GM12891 (cell line): ENCODE measurements at regions not wholly inside any gene's neighbourhood (a gene's known extent, or its start where the extent isn't known, plus 50 kb on each side); places are given as distances from the start of the nearest gene placed in this dataset.

Experiments
- DNase-seq: peaks from one replicate; pipeline ENCODE4 v3.0.0; 2011; ENCODE audit warnings: low spot score; ENCODE audit not compliant: insufficient read length
- FAIRE-seq: peaks from 2 replicates; lab custom pipeline; 2011; peaks lifted over from hg19 to GRCh38; lab: Jason Lieb, UNC
- PAX5 ChIP-seq: IDR thresholded peaks from 2 replicates; pipeline ENCODE4 v1.6.1; 2011; ENCODE audit warnings: low read length, moderate library complexity, mild to moderate bottlenecking; ENCODE audit not compliant: insufficient read depth, severe bottlenecking
- POLR2A ChIP-seq: IDR thresholded peaks from 2 replicates; pipeline ENCODE4 v1.6.1; 2011; ENCODE audit warnings: low read depth, low read length, control low read depth
- POLR2AphosphoS5 ChIP-seq: IDR thresholded peaks from 2 replicates; pipeline ENCODE4 v1.6.1; 2011; ENCODE audit warnings: low read depth, low read length, control low read depth
- POU2F2 ChIP-seq: IDR thresholded peaks from 2 replicates; pipeline ENCODE4 v1.6.1; 2011; ENCODE audit warnings: low read depth, mild to moderate bottlenecking, control low read depth, low read length, moderate library complexity
- SPI1 ChIP-seq: IDR thresholded peaks from 2 replicates; pipeline ENCODE4 v1.6.1; 2011; ENCODE audit warnings: low read depth, low read length, control low read depth
- TAF1 ChIP-seq: IDR thresholded peaks from 2 replicates; pipeline ENCODE4 v1.6.1; 2011; ENCODE audit warnings: low read depth, low read length, control low read depth

GRCh38 chr6:125659887-125660286 is 89.5 kb upstream of the HEY2 start:
- TF ChIP-seq POU2F2 (no peak), SPI1 (no peak), POLR2AphosphoS5 (no peak), POLR2A (no peak), PAX5 (no peak), TAF1 (no peak)
- FAIRE-seq: no peak

GRCh38 chr6:125662296-125662695 is 87.1 kb upstream of the HEY2 start:
- TF ChIP-seq SPI1 (no peak), POU2F2 (no peak), PAX5 (no peak), TAF1 (no peak), POLR2AphosphoS5 (no peak), POLR2A (no peak)
- no peak for DNase-seq
- no peak for FAIRE-seq

More at GRCh38 chr6:125659887-125660286, 89.5 kb upstream of the HEY2 start:
- no peak for DNase-seq

GRCh38 chr6:125665295-125665814 is 84.1 kb upstream of the HEY2 start:
- no peak for DNase-seq
- TF ChIP-seq PAX5: no peak
- no peak for TF ChIP-seq POU2F2
- TF ChIP-seq POLR2AphosphoS5: no peak

DNA sequence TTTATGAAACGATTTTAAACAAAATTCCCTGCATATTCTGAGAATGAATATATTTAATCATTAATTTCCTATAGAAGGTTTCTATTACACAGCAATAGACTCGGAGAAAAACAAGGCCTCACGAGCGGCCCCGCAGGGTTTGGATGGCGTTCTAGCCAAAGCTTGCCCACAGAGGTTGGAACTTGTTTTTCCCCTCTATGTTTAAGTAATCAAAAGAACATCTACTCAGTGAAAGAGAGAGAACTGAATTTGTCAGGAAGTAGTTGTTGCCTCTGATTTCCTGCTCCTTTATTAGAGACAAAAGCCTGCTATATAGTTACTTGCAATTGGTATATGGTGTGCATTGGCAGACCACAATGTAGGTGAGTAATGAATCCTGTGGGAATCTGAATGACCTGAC is 82.1 kb upstream of the HEY2 start:
- no peak for DNase-seq
- no peak for TF ChIP-seq TAF1
- no peak for TF ChIP-seq PAX5
- TF ChIP-seq POLR2AphosphoS5: no peak
- no peak for TF ChIP-seq SPI1
- no peak for TF ChIP-seq POU2F2
- no peak for TF ChIP-seq POLR2A
- no peak for FAIRE-seq

More at GRCh38 chr6:125665295-125665814, 84.1 kb upstream of the HEY2 start:
- no peak for FAIRE-seq

DNA sequence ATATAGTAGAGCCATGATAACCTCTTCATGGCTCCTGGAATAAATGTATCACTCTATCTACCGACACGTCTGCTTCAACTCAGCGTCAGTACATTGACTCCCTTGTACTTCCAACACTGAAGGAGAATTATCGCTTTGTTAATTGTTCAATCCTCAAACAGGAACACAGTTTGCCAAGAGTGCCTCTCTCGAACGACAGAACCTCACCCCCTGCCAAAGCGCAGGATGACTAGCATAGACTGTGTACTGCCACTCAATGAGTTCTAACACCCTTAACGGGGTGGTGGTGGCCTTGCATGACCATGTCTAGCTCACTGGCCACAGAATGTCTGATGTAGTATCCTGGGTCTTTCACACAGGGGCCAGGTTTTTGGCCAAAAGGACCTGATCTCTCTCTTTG is 81.4 kb upstream of the HEY2 start:
- no peak for TF ChIP-seq POLR2A
- TF ChIP-seq TAF1: no peak
- no peak for TF ChIP-seq SPI1
- TF ChIP-seq PAX5: no peak
- TF ChIP-seq POU2F2: no peak
- TF ChIP-seq POLR2AphosphoS5: no peak
- FAIRE-seq (no peak), DNase-seq (no peak)

- DNase-seq: no peak
- no peak for FAIRE-seq
- no peak for TF ChIP-seq POLR2A
- no peak for TF ChIP-seq TAF1
- TF ChIP-seq SPI1: no peak
- TF ChIP-seq POU2F2: no peak
- no peak for TF ChIP-seq PAX5
- TF ChIP-seq POLR2AphosphoS5: no peak
Measured at GRCh38 chr6:125670568-125670967, 78.9 kb upstream of the HEY2 start.

- DNase-seq (no peak), FAIRE-seq (no peak)
- TF ChIP-seq PAX5 (no peak), SPI1 (no peak), POLR2AphosphoS5 (no peak), POU2F2 (no peak), POLR2A (no peak), TAF1 (no peak)
Measured at GRCh38 chr6:125671323-125671722, 78.1 kb upstream of the HEY2 start.

- FAIRE-seq: no peak
- TF ChIP-seq POLR2AphosphoS5 (no peak), TAF1 (no peak), SPI1 (no peak), POU2F2 (no peak), POLR2A (no peak), PAX5 (no peak)
Measured at GRCh38 chr6:125674230-125674629, 75.2 kb upstream of the HEY2 start.

DNA sequence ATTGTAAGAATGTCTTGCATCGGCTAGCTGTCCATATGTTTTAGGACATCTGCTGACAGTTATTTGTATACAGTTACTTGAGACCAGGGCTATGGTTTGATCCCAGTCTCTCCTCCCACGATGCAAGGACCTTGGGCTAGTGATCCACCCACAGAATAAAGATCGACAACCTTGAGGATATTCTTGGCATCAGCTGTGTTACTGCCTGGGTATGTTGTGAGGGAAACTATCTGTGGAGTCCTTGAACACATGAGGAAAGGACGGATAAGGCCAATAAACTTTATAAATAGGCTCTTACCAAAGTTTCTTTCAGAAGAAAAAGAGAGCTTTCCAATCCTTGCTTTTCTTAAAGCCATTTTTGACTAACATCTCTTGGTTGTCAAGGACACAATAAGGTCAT is 70.8 kb upstream of the HEY2 start:
- TF ChIP-seq PAX5: no peak
- no peak for TF ChIP-seq POU2F2
- no peak for TF ChIP-seq SPI1
- TF ChIP-seq POLR2AphosphoS5: no peak
- TF ChIP-seq POLR2A: no peak
- TF ChIP-seq TAF1: no peak
- no peak for FAIRE-seq
- no peak for DNase-seq

More at GRCh38 chr6:125674230-125674629, 75.2 kb upstream of the HEY2 start:
- DNase-seq: no peak

DNA sequence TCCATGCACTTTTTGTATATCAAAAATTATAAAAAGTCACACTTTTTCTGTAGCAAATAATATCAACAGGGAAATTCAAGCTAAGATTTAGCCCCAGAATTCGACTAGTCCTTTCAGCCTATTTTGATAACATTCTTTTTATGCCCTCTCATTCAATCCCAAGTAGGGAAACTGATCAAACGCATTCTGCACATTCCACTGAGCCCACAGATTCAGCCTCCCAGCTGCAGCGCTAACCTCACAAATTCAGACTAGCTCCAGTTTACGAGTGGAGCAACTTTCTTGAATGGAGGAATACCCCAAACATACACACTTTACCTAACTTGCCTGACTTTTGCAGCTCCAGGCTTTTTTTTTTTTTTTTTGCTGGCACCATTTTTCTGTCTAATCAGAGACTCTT is 70.3 kb upstream of the HEY2 start:
- TF ChIP-seq PAX5 (no peak), POU2F2 (no peak), SPI1 (no peak), POLR2A (no peak), POLR2AphosphoS5 (no peak), TAF1 (no peak)
- no peak for DNase-seq
- FAIRE-seq: no peak
